HCT116 (cell line): ENCODE measurements at regions not wholly inside any gene's neighbourhood (a gene's known extent, or its start where the extent isn't known, plus 50 kb on each side); places are given as distances from the start of the nearest gene placed in this dataset.

ENCODE experiments used
- ELF1 ChIP-seq: IDR thresholded peaks from 2 replicates; pipeline ENCODE4 v1.6.1; 2012; ENCODE audit warnings: low read depth, borderline replicate concordance
- EZH2 ChIP-seq: fragments of 200-600 bp; sonication (generic); IDR thresholded peaks from 2 replicates; pipeline ENCODE4 v1.6.1; 2017; ENCODE audit warnings: antibody characterized with exemption, mixed run types
- MAX ChIP-seq: IDR thresholded peaks from 2 replicates; pipeline ENCODE4 v1.6.1; 2012
- POLR2AphosphoS5 ChIP-seq: IDR thresholded peaks from 2 replicates; pipeline ENCODE4 v1.6.1; 2011; ENCODE audit warnings: mild to moderate bottlenecking, low read depth, low read length, moderate library complexity
- SIN3A ChIP-seq: IDR thresholded peaks from 2 replicates; pipeline ENCODE4 v1.6.1; 2012; ENCODE audit warnings: low read depth
- TF ChIP-seq, protein P1 (sequence below), 3 experiments: fragments of 200-600 bp in 1 of 3; sonication (generic) in 1 of 3; IDR thresholded peaks in 2 of 3; conservative IDR thresholded peaks in 1 of 3; 2 replicates each; pipeline ENCODE4 v1.5.1; 2012 to 2017; ENCODE audit warnings: low read depth in 2 of 3, low read length in 2 of 3, antibody characterized with exemption in 1 of 3, borderline replicate concordance in 1 of 3, control low read depth in 1 of 3, mild to moderate bottlenecking in 1 of 3, mixed read lengths in 1 of 3, mixed run types in 1 of 3, moderate library complexity in 1 of 3; ENCODE audit not compliant: insufficient read depth in 1 of 3

DNA sequence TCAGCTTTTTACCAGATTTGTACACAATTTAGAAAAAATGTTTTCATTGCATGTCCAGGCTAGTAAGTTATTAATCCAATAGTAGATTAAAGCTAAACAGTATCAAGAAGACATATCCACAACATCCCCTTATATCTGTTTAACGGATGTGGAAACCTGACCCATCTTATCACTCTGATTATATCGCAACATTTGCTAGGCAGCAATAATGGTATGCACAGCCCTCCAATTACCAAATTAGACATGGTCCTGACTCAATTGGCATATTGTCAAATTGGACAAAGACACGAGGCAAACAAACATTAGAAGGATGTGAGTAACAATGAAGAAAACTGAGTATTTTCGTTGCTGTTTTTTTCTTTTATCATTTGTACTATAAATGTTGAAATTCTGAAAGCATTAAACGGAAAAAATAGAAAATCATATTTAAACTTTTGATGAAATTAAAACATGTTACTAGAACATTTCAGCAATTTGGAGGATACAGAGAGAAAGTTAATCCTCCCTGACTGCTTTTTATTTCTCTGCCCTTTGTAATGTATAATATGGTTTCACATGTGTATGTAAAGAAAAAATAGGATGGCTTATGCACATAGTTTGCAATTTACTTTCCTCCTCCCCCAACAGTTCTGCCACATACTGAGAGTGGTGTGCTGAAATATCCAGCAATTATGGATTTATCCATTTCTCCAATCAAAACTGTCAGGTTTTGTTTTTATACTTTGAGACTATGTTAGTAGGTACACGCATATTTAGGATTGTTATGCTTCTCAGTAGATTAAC, 633.7 kb downstream of the ZIC1 start:
- no peak for TF ChIP-seq MAX
- TF ChIP-seq POLR2AphosphoS5 = no peak
- TF ChIP-seq, protein P1, sequence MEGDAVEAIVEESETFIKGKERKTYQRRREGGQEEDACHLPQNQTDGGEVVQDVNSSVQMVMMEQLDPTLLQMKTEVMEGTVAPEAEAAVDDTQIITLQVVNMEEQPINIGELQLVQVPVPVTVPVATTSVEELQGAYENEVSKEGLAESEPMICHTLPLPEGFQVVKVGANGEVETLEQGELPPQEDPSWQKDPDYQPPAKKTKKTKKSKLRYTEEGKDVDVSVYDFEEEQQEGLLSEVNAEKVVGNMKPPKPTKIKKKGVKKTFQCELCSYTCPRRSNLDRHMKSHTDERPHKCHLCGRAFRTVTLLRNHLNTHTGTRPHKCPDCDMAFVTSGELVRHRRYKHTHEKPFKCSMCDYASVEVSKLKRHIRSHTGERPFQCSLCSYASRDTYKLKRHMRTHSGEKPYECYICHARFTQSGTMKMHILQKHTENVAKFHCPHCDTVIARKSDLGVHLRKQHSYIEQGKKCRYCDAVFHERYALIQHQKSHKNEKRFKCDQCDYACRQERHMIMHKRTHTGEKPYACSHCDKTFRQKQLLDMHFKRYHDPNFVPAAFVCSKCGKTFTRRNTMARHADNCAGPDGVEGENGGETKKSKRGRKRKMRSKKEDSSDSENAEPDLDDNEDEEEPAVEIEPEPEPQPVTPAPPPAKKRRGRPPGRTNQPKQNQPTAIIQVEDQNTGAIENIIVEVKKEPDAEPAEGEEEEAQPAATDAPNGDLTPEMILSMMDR (IDR thresholded peaks at IDR 0.05 in 2 of 3, conservative IDR thresholded peaks at IDR 0.05 in 1 of 3; ENCODE audit: borderline replicate concordance in 1 of 3, insufficient read depth in 1 of 3, low read depth in 2 of 3, low read length in 2 of 3) = no peak
- TF ChIP-seq ELF1 = no peak
- no peak for TF ChIP-seq SIN3A
- TF ChIP-seq EZH2 = no peak
